NCI-H82 treated with DMSO at 0.1 percent for 48 hours (cell line): ENCODE measurements at regions not wholly inside any gene's neighbourhood (a gene's known extent, or its start where the extent isn't known, plus 50 kb on each side); places are given as distances from the start of the nearest gene placed in this dataset.

Experiments used
- DNase-seq: peaks from one replicate; lab custom pipeline; 2025; ENCODE audit not compliant: unreplicated experiment; lab: John Stamatoyannopoulos, UW

- no peak for DNase-seq
These were observed 78.2 kb downstream of the IRF2BPL start for GRCh38 chr14:76950055-76951020.

GRCh38 chr14:76948976-76949375 is 79.5 kb downstream of the IRF2BPL start:
- DNase-seq, result no peak

GRCh38 chr14:76948213-76948947 is 80.1 kb downstream of the IRF2BPL start:
- no peak for DNase-seq

GRCh38 chr14:76947838-76948184 is 80.7 kb downstream of the IRF2BPL start:
- no peak for DNase-seq

- peak; percentile 47 for DNase-seq
These were observed 81.2 kb downstream of the IRF2BPL start for GRCh38 chr14:76947078-76947837.

GRCh38 chr14:76946753-76947077 is 81.8 kb downstream of the IRF2BPL start:
- no peak for DNase-seq

- DNase-seq, result no peak
These were observed 85.4 kb downstream of the IRF2BPL start for GRCh38 chr14:76943072-76943471.

- no peak for DNase-seq
These were observed 86.3 kb downstream of the IRF2BPL start for GRCh38 chr14:76941946-76942805.

- no peak for DNase-seq
These were observed 87.0 kb downstream of the IRF2BPL start for GRCh38 chr14:76941544-76941943.

GRCh38 chr14:76940021-76940760 is 88.3 kb downstream of the IRF2BPL start:
- DNase-seq, result no peak

GRCh38 chr14:76939015-76939742 is 89.3 kb downstream of the IRF2BPL start:
- no peak for DNase-seq

GRCh38 chr14:76938092-76938500 is 90.4 kb downstream of the IRF2BPL start:
- DNase-seq, result no peak

- DNase-seq, result peak; percentile 37
These were observed 91.1 kb downstream of the IRF2BPL start for GRCh38 chr14:76937181-76938091.

- DNase-seq, result no peak
These were observed 92.0 kb downstream of the IRF2BPL start for GRCh38 chr14:76936483-76936882.

- no peak for DNase-seq
These were observed 95.0 kb downstream of the IRF2BPL start for GRCh38 chr14:76933515-76933914.

GRCh38 chr14:76931631-76932402 is 96.7 kb downstream of the IRF2BPL start:
- no peak for DNase-seq

GRCh38 chr14:76930549-76930948 is 98.0 kb downstream of the IRF2BPL start:
- no peak for DNase-seq
